Endothelial cell of umbilical vein (primary cell): ENCODE measurements at regions not wholly inside any gene's neighbourhood (a gene's known extent, or its start where the extent isn't known, plus 50 kb on each side); places are given as distances from the start of the nearest gene placed in this dataset.

Experiments
- BruUV-seq: library from RNA; stranded (reverse); fragments of 400-500 nt; replicated peaks from 2 replicates; lab custom pipeline; 2021; lab: Mats Ljungman, UMichigan
- CTCF ChIA-PET: fragments of 300-600, 350-600 bp; sonication (Branson Sonifier 250); formaldehyde crosslinking; loops from one replicate; lab custom pipeline; 2021; ENCODE audit warnings: antibody characterized with exemption, inconsistent platforms; lab: Charles Lee
- POLR2A ChIA-PET: fragments of 300-600, 350-600 bp; sonication (Branson Sonifier 250); formaldehyde crosslinking; loops from one replicate; lab custom pipeline; 2021; ENCODE audit warnings: antibody characterized with exemption, inconsistent platforms; lab: Charles Lee
- DNase-seq: peaks from one replicate; pipeline ENCODE4 v3.0.0-alpha.2; 2011; ENCODE audit warnings: low read depth, low spot score
- FAIRE-seq: peaks from 2 replicates; lab custom pipeline; 2011; peaks lifted over from hg19 to GRCh38; lab: Jason Lieb, UNC
- H2AFZ ChIP-seq: 2 replicates; pipeline ENCODE4 v1.6.0; 2012; ENCODE audit warnings: low read depth, low read length, control low read depth, inconsistent platforms
- H3K27ac ChIP-seq: 2 replicates; pipeline ENCODE4 v1.5.1; 2011; ENCODE audit warnings: low read depth, mild to moderate bottlenecking, control low read depth, low read length, moderate library complexity; ENCODE audit not compliant: insufficient read depth
- H3K27me3 ChIP-seq, 2 experiments: 2 replicates each; pipeline versions ENCODE4 v1.6.0 to v1.6.1; 2011; ENCODE audit warnings: low read length in 2 of 2, mixed read lengths in 1 of 2; ENCODE audit not compliant: control insufficient read depth in 2 of 2, insufficient read depth in 2 of 2
- H3K36me3 ChIP-seq, 2 experiments: 2 replicates in 1 of 2; 3 replicates in 1 of 2; pipeline ENCODE4 v1.5.1; 2011; ENCODE audit warnings: low read length in 2 of 2, mild to moderate bottlenecking in 1 of 2, moderate library complexity in 1 of 2; ENCODE audit not compliant: control insufficient read depth in 2 of 2, insufficient read depth in 2 of 2; ENCODE audit errors: extremely low read depth in 1 of 2
- H3K4me1 ChIP-seq: 3 replicates; pipeline ENCODE4 v1.5.1; 2011; ENCODE audit warnings: mild to moderate bottlenecking, low read length; ENCODE audit not compliant: control insufficient read depth, insufficient read depth; ENCODE audit errors: extremely low read depth
- H3K4me2 ChIP-seq: 2 replicates; pipeline ENCODE4 v1.6.1; 2011; ENCODE audit warnings: low read length, control low read depth, mixed read lengths; ENCODE audit not compliant: insufficient read depth
- H3K4me3 ChIP-seq, 3 experiments: fragments of 200-600 bp in 1 of 3; sonication (generic), shearing (Covaris generic) in 1 of 3; replicated peaks in 1 of 3; 2 replicates each; pipeline ENCODE4 v1.5.1; 2011 to 2016; ENCODE audit warnings: control low read depth in 3 of 3, low read length in 3 of 3, mild to moderate bottlenecking in 2 of 3, inconsistent platforms in 1 of 3, low read depth in 1 of 3, moderate library complexity in 1 of 3; ENCODE audit not compliant: insufficient read depth in 1 of 3
- H3K79me2 ChIP-seq: 2 replicates; pipeline ENCODE4 v1.6.0; 2012; ENCODE audit warnings: low read length, inconsistent platforms; ENCODE audit not compliant: control insufficient read depth, insufficient read depth
- H3K9ac ChIP-seq: replicated peaks from 2 replicates; pipeline ENCODE3; 2011; ENCODE audit warnings: low read length, control low read depth; ENCODE audit not compliant: insufficient read depth; ENCODE audit errors: extremely low read depth
- H3K9me1 ChIP-seq: replicated peaks from 3 replicates; pipeline ENCODE4 v1.6.0; 2011; ENCODE audit warnings: mild to moderate bottlenecking, low read length; ENCODE audit not compliant: control insufficient read depth, insufficient read depth; ENCODE audit errors: extremely low read depth
- H3K9me3 ChIP-seq: replicated peaks from 2 replicates; pipeline ENCODE4 v1.5.1; 2012; ENCODE audit warnings: low read length, inconsistent platforms; ENCODE audit not compliant: control insufficient read depth, insufficient read depth
- H4K20me1 ChIP-seq: replicated peaks from 2 replicates; pipeline ENCODE3; 2011; ENCODE audit warnings: mild to moderate bottlenecking, low read length; ENCODE audit not compliant: control insufficient read depth, insufficient read depth; ENCODE audit errors: extremely low read depth
- CTCF ChIP-seq, 2 donors: IDR thresholded peaks; 1 replicate in 1 of 2; 2 replicates in 1 of 2; pipeline ENCODE4 v1.5.1; 2011; ENCODE audit warnings: low read length in 2 of 2, mild to moderate bottlenecking in 2 of 2, moderate library complexity in 2 of 2, control low read depth in 1 of 2, inconsistent platforms in 1 of 2, low read depth in 1 of 2; ENCODE audit not compliant: insufficient read depth in 1 of 2; ENCODE audit errors: extremely low read depth in 1 of 2
- EZH2 ChIP-seq: IDR thresholded peaks from 2 replicates; pipeline ENCODE4 v1.6.1; 2012; ENCODE audit warnings: borderline replicate concordance, low read depth, mild to moderate bottlenecking, moderate library complexity, low read length, inconsistent platforms; ENCODE audit not compliant: severe bottlenecking
- FOS ChIP-seq: IDR thresholded peaks from 2 replicates; pipeline ENCODE4 v1.6.1; 2011; ENCODE audit warnings: mild to moderate bottlenecking, low read length, moderate library complexity, borderline replicate concordance; ENCODE audit not compliant: insufficient read depth
- GATA2 ChIP-seq: IDR thresholded peaks from 2 replicates; pipeline ENCODE4 v1.7.0; 2011; ENCODE audit warnings: low read depth, mild to moderate bottlenecking, moderate library complexity, mixed read lengths, low read length; ENCODE audit not compliant: insufficient read length, insufficient read depth
- JUN ChIP-seq: IDR thresholded peaks from 2 replicates; pipeline ENCODE4 v1.6.1; 2011; ENCODE audit warnings: borderline replicate concordance, low read depth; ENCODE audit not compliant: insufficient read length, insufficient read depth
- MAX ChIP-seq: IDR thresholded peaks from 2 replicates; pipeline ENCODE4 v1.6.1; 2011; ENCODE audit not compliant: insufficient read depth, insufficient read length
- MYC ChIP-seq: IDR thresholded peaks from one replicate; pipeline ENCODE4 v1.6.1; 2011; ENCODE audit warnings: mild to moderate bottlenecking, low read depth, low read length
- POLR2A ChIP-seq: IDR thresholded peaks from 2 replicates; pipeline ENCODE4 v1.6.1; 2012; ENCODE audit warnings: low read depth, mild to moderate bottlenecking, control low read depth, low read length
- POLR2AphosphoS5 ChIP-seq: IDR thresholded peaks from 2 replicates; pipeline ENCODE4 v1.6.1; 2012; ENCODE audit warnings: low read depth, mild to moderate bottlenecking, control low read depth, low read length, moderate library complexity; ENCODE audit not compliant: insufficient read depth
- dilution Hi-C: fragments of 300-500 bp; cut with MboI; formaldehyde crosslinking; loops from one replicate; pipeline ENCODE4 v1.15.0; 2019; ENCODE audit warnings: low sequenced_read_pairs; ENCODE audit not compliant: extremely low pct_ligation_motif_present
- intact Hi-C: fragments of 100-400 bp; cut with micrococcal nuclease; formaldehyde crosslinking; loops from one replicate; pipeline ENCODE4 v1.10.0; 2022

GRCh38 chr6:140058863-140059262 is 684.4 kb upstream of the CITED2 start:
- Histone ChIP-seq H3K79me2 (no peaks in the 10 kb centered on the region), H3K36me3 (no peaks in the 10 kb centered on the region), H3K4me1 (peaks cover 7% of the 10 kb centered on the region), H3K27me3 (no peaks in the 10 kb centered on the region), H3K27ac (no peak overlapping the region), H3K4me3 (no peak overlapping the region), H2AFZ (no peak overlapping the region), H3K9ac (no peak overlapping the region), H4K20me1 (no peaks in the 10 kb centered on the region), H3K9me3 (no peaks in the 10 kb centered on the region), H3K4me2 (no peak overlapping the region), H3K9me1 (no peaks in the 10 kb centered on the region)
- BruUV-seq: no TSS peak
- ChIA-PET CTCF (interaction anchor here (1.8 kb wide), 1 partner anchor 17 kb away, joined by 5 read pairs; no protein-coding TSS in a partner anchor), POLR2A (interaction anchor here (0.7 kb wide), 1 partner anchor 463 kb away, joined by 4 read pairs; no protein-coding TSS in a partner anchor)
- TF ChIP-seq POLR2AphosphoS5: no peak
- TF ChIP-seq CTCF (IDR thresholded peaks at IDR 0.05; ENCODE audit: extremely low read depth in 1 of 2, insufficient read depth in 1 of 2, low read depth in 1 of 2, low read length in 2 of 2): no peak
- TF ChIP-seq EZH2: no peak
- no peak for TF ChIP-seq POLR2A
- no peak for TF ChIP-seq JUN
- no peak for TF ChIP-seq MAX
- TF ChIP-seq GATA2: no peak
- TF ChIP-seq FOS: no peak
- TF ChIP-seq MYC: no peak
- FAIRE-seq: no peak
- dilution Hi-C loops (no loop called here), intact Hi-C loops (no loop called here)
- no peak for DNase-seq
